Liver (tissue), 8 donors: ENCODE measurements at regions not wholly inside any gene's neighbourhood (a gene's known extent, or its start where the extent isn't known, plus 50 kb on each side); places are given as distances from the start of the nearest gene placed in this dataset.

ENCODE experiments used
- DNase-seq: peaks from one replicate; pipeline ENCODE4 v3.0.0-alpha.2; 2017; ENCODE audit warnings: low spot score
- H3K27ac ChIP-seq, 2 donors: one replicate each; pipeline ENCODE4 v1.7.0; 2013; ENCODE audit warnings: inconsistent platforms in 2 of 2, low read length in 2 of 2, control low read depth in 1 of 2, low read depth in 1 of 2, mild to moderate bottlenecking in 1 of 2
- H3K27me3 ChIP-seq, 4 donors: one replicate each; pipeline versions ENCODE4 v1.6.1 to v1.7.0; 2013; ENCODE audit warnings: low read length in 3 of 4, inconsistent platforms in 1 of 4, mild to moderate bottlenecking in 1 of 4, moderate library complexity in 1 of 4; ENCODE audit not compliant: control insufficient read depth in 4 of 4, insufficient read depth in 4 of 4
- H3K36me3 ChIP-seq, 4 donors: one replicate each; pipeline versions ENCODE4 v1.6.1 to v1.7.0; 2013; ENCODE audit warnings: low read length in 3 of 4, mild to moderate bottlenecking in 3 of 4, low read depth in 1 of 4, moderate library complexity in 1 of 4; ENCODE audit not compliant: control insufficient read depth in 4 of 4, insufficient read depth in 3 of 4
- H3K4me1 ChIP-seq, 4 donors: one replicate each; pipeline versions ENCODE4 v1.6.1 to v1.7.0; 2013; ENCODE audit warnings: low read length in 3 of 4, mild to moderate bottlenecking in 3 of 4, moderate library complexity in 1 of 4; ENCODE audit not compliant: control insufficient read depth in 4 of 4, insufficient read depth in 4 of 4
- H3K4me3 ChIP-seq, 3 donors: one replicate each; pipeline versions ENCODE4 v1.6.1 to v1.7.0; 2013; ENCODE audit warnings: low read length in 3 of 3, control low read depth in 1 of 3, low read depth in 1 of 3, mild to moderate bottlenecking in 1 of 3
- H3K9ac ChIP-seq, 2 donors: one replicate each; pipeline ENCODE4 v1.7.0; 2013; ENCODE audit warnings: low read length in 2 of 2, mild to moderate bottlenecking in 2 of 2, moderate library complexity in 2 of 2, control low read depth in 1 of 2, low read depth in 1 of 2
- H3K9me3 ChIP-seq, 4 donors: one replicate each; pipeline versions ENCODE4 v1.6.1 to v1.7.0; 2013; ENCODE audit warnings: low read length in 3 of 4; ENCODE audit not compliant: control insufficient read depth in 4 of 4
- EGR1 ChIP-seq, 2 donors: IDR thresholded peaks; 2 replicates each; pipeline ENCODE4 v1.6.1; 2016 to 2018; ENCODE audit warnings: antibody characterized with exemption in 2 of 2, low read depth in 2 of 2
- FOXA1 ChIP-seq: IDR thresholded peaks from 2 replicates; pipeline ENCODE4 v1.6.1; 2016; ENCODE audit warnings: antibody characterized with exemption
- FOXA2 ChIP-seq: IDR thresholded peaks from 2 replicates; pipeline ENCODE4 v1.6.1; 2016; ENCODE audit warnings: antibody characterized with exemption
- GABPA ChIP-seq, 2 donors: IDR thresholded peaks in 1 of 2; conservative IDR thresholded peaks in 1 of 2; 2 replicates each; pipeline ENCODE4 v1.6.1; 2016; ENCODE audit warnings: antibody characterized with exemption in 2 of 2, mild to moderate bottlenecking in 1 of 2, moderate library complexity in 1 of 2
- HNF4A ChIP-seq, 2 donors: conservative IDR thresholded peaks; 2 replicates each; pipeline ENCODE4 v1.6.1; 2016; ENCODE audit warnings: antibody characterized with exemption in 2 of 2, mild to moderate bottlenecking in 2 of 2
- HNF4G ChIP-seq: IDR thresholded peaks from 2 replicates; pipeline ENCODE4 v1.6.1; 2016; ENCODE audit warnings: antibody characterized with exemption
- JUND ChIP-seq, 2 donors: IDR thresholded peaks; 2 replicates each; pipeline ENCODE4 v1.6.1; 2016; ENCODE audit warnings: antibody characterized with exemption in 2 of 2
- NR2F2 ChIP-seq: IDR thresholded peaks from 2 replicates; pipeline ENCODE4 v1.6.1; 2016; ENCODE audit warnings: antibody characterized with exemption
- RAD21 ChIP-seq, 2 donors: IDR thresholded peaks; 2 replicates each; pipeline ENCODE4 v1.6.1; 2016; ENCODE audit warnings: antibody characterized with exemption in 2 of 2, mild to moderate bottlenecking in 2 of 2
- RXRA ChIP-seq, 2 donors: IDR thresholded peaks; 2 replicates each; pipeline ENCODE4 v1.6.1; 2017 to 2018; ENCODE audit warnings: antibody characterized with exemption in 2 of 2, mild to moderate bottlenecking in 1 of 2
- SP1 ChIP-seq: IDR thresholded peaks from 2 replicates; pipeline ENCODE4 v1.6.1; 2018; ENCODE audit warnings: antibody characterized with exemption, mild to moderate bottlenecking
- TAF1 ChIP-seq: conservative IDR thresholded peaks from 2 replicates; pipeline ENCODE4 v1.6.1; 2016; ENCODE audit warnings: antibody characterized with exemption, mild to moderate bottlenecking
- YY1 ChIP-seq: IDR thresholded peaks from 2 replicates; pipeline ENCODE4 v1.6.1; 2016; ENCODE audit warnings: antibody characterized with exemption, mild to moderate bottlenecking
- WGBS: extraction: QIAGEN DNeasy Blood & Tissue Kit; methylation state at CpG from one replicate; pipeline ENCODE4 v1.1.7; 2013; 5-methylcytosine and 5-hydroxymethylcytosine counted together
- TF ChIP-seq, protein P1 (sequence below): IDR thresholded peaks from 2 replicates; pipeline ENCODE4 v1.6.1; 2016; ENCODE audit warnings: antibody characterized with exemption, mild to moderate bottlenecking
- TF ChIP-seq, protein P2 (sequence below): IDR thresholded peaks from 2 replicates; pipeline ENCODE4 v1.6.1; 2016; ENCODE audit warnings: antibody characterized with exemption
- TF ChIP-seq, protein P3 (sequence below): IDR thresholded peaks from 2 replicates; pipeline ENCODE4 v1.6.1; 2016; ENCODE audit warnings: antibody characterized with exemption
- TF ChIP-seq, protein P4 (sequence below): IDR thresholded peaks from 2 replicates; pipeline ENCODE4 v1.6.1; 2016; ENCODE audit warnings: antibody characterized with exemption
- TF ChIP-seq, protein P5 (sequence below): fragments of 150-350 bp; IDR thresholded peaks from 2 replicates; pipeline ENCODE4 v1.5.1; 2017; ENCODE audit warnings: improper control_type of control experiment, low read depth, low read length; ENCODE audit not compliant: missing input control
- donor health status: healthy.
- donor health status: healthy.
- donor health status: healthy.
- donor health status: healthy.
- donor health status: healthy.

DNA sequence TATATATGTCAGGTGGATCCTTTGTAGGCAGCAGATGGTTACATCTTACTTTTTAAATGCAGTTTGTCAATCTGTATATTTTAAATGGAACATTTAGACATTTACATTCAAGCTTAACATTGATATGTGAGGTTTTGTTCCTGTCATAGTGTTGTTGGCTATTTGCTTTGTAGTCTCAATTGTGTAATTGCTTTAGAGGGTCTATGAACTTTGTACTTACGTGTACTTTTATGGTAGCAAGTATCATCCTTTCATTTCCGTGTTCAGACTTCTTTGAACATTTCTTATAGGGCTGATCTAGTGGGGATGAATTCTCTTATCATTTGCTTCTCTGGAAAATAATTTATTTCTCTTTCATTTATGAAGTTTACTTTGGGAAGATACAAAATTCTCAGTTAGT, 656.0 kb downstream of the OTOL1 start:
- H3K4me3 ChIP-seq, result no peak overlapping the region
- no peaks in the 10 kb centered on the region for H3K4me1 ChIP-seq
- no peaks in the 10 kb centered on the region for H3K9me3 ChIP-seq
- H3K27me3 ChIP-seq, result no peaks in the 10 kb centered on the region
- H3K9ac ChIP-seq, result no peak overlapping the region
- 40% methylated on average over 2 of the region's 2 CpGs for WGBS
- no peak for DNase-seq
- H3K36me3 ChIP-seq, result no peaks in the 10 kb centered on the region
- TF ChIP-seq SP1 (no peak), TAF1 (no peak), RXRA (IDR thresholded peaks at IDR 0.05) (no peak), HNF4G (no peak)
- TF ChIP-seq, protein P1, sequence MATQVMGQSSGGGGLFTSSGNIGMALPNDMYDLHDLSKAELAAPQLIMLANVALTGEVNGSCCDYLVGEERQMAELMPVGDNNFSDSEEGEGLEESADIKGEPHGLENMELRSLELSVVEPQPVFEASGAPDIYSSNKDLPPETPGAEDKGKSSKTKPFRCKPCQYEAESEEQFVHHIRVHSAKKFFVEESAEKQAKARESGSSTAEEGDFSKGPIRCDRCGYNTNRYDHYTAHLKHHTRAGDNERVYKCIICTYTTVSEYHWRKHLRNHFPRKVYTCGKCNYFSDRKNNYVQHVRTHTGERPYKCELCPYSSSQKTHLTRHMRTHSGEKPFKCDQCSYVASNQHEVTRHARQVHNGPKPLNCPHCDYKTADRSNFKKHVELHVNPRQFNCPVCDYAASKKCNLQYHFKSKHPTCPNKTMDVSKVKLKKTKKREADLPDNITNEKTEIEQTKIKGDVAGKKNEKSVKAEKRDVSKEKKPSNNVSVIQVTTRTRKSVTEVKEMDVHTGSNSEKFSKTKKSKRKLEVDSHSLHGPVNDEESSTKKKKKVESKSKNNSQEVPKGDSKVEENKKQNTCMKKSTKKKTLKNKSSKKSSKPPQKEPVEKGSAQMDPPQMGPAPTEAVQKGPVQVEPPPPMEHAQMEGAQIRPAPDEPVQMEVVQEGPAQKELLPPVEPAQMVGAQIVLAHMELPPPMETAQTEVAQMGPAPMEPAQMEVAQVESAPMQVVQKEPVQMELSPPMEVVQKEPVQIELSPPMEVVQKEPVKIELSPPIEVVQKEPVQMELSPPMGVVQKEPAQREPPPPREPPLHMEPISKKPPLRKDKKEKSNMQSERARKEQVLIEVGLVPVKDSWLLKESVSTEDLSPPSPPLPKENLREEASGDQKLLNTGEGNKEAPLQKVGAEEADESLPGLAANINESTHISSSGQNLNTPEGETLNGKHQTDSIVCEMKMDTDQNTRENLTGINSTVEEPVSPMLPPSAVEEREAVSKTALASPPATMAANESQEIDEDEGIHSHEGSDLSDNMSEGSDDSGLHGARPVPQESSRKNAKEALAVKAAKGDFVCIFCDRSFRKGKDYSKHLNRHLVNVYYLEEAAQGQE, result no peak
- TF ChIP-seq, protein P2, sequence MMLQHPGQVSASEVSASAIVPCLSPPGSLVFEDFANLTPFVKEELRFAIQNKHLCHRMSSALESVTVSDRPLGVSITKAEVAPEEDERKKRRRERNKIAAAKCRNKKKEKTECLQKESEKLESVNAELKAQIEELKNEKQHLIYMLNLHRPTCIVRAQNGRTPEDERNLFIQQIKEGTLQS, result no peak
- TF ChIP-seq, protein P3, sequence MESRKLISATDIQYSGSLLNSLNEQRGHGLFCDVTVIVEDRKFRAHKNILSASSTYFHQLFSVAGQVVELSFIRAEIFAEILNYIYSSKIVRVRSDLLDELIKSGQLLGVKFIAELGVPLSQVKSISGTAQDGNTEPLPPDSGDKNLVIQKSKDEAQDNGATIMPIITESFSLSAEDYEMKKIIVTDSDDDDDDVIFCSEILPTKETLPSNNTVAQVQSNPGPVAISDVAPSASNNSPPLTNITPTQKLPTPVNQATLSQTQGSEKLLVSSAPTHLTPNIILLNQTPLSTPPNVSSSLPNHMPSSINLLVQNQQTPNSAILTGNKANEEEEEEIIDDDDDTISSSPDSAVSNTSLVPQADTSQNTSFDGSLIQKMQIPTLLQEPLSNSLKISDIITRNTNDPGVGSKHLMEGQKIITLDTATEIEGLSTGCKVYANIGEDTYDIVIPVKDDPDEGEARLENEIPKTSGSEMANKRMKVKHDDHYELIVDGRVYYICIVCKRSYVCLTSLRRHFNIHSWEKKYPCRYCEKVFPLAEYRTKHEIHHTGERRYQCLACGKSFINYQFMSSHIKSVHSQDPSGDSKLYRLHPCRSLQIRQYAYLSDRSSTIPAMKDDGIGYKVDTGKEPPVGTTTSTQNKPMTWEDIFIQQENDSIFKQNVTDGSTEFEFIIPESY, result no peak
- TF ChIP-seq, protein P4, sequence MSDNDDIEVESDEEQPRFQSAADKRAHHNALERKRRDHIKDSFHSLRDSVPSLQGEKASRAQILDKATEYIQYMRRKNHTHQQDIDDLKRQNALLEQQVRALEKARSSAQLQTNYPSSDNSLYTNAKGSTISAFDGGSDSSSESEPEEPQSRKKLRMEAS, result no peak
- H3K27ac ChIP-seq, result no peak overlapping the region

DNA sequence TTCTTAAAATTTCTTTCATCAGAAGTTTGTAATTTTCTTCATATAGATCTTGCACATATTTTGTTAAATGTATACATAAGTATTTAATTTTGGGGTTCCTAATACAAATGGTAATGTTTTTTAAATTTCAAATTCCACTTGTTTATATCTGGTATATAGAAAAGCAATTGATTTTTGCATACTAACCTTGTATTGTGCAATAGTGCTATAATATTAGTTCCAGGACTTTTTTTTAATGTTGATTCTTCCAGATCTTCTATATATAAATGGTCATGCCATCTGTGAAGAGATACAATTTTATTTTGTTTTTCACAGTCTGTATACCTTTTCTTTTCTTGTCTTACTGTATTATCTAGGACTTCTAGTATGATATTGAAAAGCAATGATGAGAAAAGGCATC, 665.0 kb downstream of the OTOL1 start:
- Histone ChIP-seq H3K27ac (no peak overlapping the region), H3K36me3 (no peaks in the 10 kb centered on the region), H3K4me1 (no peaks in the 10 kb centered on the region), H3K27me3 (peaks cover 0 to 2% (median 0%) of the 10 kb centered on the region in 4 donors), H3K9ac (no peak overlapping the region), H3K4me3 (no peak overlapping the region), H3K9me3 (no peaks in the 10 kb centered on the region)
- DNase-seq, result no peak
- TF ChIP-seq YY1 (no peak), FOXA1 (no peak), RAD21 (IDR thresholded peaks at IDR 0.05) (no peak), HNF4A (conservative IDR thresholded peaks at IDR 0.05) (no peak), NR2F2 (no peak), JUND (IDR thresholded peaks at IDR 0.05) (no peak), EGR1 (IDR thresholded peaks at IDR 0.05; ENCODE audit: low read depth in 2 of 2) (no peak), TAF1 (no peak), RXRA (IDR thresholded peaks at IDR 0.05) (no peak), HNF4G (no peak), GABPA (IDR thresholded peaks at IDR 0.05 in 1 of 2, conservative IDR thresholded peaks at IDR 0.05 in 1 of 2) (no peak), SP1 (no peak), FOXA2 (no peak)
- TF ChIP-seq, protein P5, sequence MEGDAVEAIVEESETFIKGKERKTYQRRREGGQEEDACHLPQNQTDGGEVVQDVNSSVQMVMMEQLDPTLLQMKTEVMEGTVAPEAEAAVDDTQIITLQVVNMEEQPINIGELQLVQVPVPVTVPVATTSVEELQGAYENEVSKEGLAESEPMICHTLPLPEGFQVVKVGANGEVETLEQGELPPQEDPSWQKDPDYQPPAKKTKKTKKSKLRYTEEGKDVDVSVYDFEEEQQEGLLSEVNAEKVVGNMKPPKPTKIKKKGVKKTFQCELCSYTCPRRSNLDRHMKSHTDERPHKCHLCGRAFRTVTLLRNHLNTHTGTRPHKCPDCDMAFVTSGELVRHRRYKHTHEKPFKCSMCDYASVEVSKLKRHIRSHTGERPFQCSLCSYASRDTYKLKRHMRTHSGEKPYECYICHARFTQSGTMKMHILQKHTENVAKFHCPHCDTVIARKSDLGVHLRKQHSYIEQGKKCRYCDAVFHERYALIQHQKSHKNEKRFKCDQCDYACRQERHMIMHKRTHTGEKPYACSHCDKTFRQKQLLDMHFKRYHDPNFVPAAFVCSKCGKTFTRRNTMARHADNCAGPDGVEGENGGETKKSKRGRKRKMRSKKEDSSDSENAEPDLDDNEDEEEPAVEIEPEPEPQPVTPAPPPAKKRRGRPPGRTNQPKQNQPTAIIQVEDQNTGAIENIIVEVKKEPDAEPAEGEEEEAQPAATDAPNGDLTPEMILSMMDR, result no peak
- TF ChIP-seq, protein P1, result no peak
- TF ChIP-seq, protein P4, result no peak
- TF ChIP-seq, protein P2, result no peak
